ENCODE measurements at regions not wholly inside any gene's neighbourhood (a gene's known extent, or its start where the extent isn't known, plus 50 kb on each side); places are given as distances from the start of the nearest gene placed in this dataset.

DNA sequence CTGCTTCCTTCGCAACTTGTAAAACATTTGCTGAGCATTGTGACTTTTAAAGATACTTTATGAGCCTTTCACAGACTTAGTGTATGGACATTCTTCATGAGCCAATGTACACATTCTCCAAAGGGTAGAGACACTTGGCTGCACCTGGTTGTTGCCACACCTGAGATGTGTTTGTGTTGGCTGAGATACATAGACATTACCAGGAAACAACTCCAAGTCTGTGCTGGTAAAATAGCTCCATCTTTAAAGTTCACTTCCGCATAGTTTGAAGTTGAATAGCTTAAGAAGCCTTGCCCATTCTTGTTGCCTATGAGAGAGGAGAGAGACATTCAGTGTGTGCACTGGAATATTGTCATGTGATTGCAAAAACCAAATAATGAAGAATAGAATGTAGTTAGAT lies 538.3 kb upstream of the AMELY start:
- no peak for ATAC-seq (ENCODE audit: insufficient number of reproducible peaks, low FRiP score, low read depth)
- H3K9me3 ChIP-seq = no peaks in the 10 kb centered on the region
- no peak overlapping the region for H3K27ac ChIP-seq
- no peaks in the 10 kb centered on the region for H3K27me3 ChIP-seq (replicated peaks; ENCODE audit: insufficient read depth)
- H3K4me1 ChIP-seq (ENCODE audit: control insufficient read depth in 1 of 2, low read depth in 2 of 2) = no peaks in the 10 kb centered on the region
- TF ChIP-seq, protein P1, sequence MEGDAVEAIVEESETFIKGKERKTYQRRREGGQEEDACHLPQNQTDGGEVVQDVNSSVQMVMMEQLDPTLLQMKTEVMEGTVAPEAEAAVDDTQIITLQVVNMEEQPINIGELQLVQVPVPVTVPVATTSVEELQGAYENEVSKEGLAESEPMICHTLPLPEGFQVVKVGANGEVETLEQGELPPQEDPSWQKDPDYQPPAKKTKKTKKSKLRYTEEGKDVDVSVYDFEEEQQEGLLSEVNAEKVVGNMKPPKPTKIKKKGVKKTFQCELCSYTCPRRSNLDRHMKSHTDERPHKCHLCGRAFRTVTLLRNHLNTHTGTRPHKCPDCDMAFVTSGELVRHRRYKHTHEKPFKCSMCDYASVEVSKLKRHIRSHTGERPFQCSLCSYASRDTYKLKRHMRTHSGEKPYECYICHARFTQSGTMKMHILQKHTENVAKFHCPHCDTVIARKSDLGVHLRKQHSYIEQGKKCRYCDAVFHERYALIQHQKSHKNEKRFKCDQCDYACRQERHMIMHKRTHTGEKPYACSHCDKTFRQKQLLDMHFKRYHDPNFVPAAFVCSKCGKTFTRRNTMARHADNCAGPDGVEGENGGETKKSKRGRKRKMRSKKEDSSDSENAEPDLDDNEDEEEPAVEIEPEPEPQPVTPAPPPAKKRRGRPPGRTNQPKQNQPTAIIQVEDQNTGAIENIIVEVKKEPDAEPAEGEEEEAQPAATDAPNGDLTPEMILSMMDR (IDR thresholded peaks at IDR 0.05) = no peak
- no peak for DNase-seq (ENCODE audit: low spot score)
- no peaks in the 10 kb centered on the region for H3K36me3 ChIP-seq
- no peak overlapping the region for H3K4me3 ChIP-seq

DNA sequence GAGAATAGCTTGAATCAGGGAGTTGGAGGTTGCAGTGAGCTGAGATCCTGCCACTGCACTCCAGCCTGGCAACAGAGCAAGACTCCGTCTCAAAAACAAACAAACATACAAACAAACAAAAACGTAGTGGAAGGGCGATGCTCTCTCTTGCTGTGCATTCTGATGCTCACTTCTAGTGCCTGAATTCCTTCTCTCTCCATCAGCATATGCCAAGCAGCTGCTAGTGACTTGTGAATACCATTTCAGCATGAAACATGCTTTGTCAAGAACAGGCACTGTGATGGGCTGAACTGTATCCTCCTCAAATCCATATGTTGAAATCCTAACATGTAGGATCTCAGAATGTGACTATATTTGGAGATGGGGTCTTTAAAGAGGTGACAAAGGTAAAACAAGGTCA lies 537.1 kb upstream of the AMELY start:
- DNase-seq (ENCODE audit: low spot score) (no peak), ATAC-seq (ENCODE audit: insufficient number of reproducible peaks, low FRiP score, low read depth) (no peak)
- no peak overlapping the region for H3K27ac ChIP-seq
- TF ChIP-seq, protein P1 (IDR thresholded peaks at IDR 0.05) = no peak
- no peaks in the 10 kb centered on the region for H3K9me3 ChIP-seq
- no peaks in the 10 kb centered on the region for H3K36me3 ChIP-seq
- H3K4me3 ChIP-seq = no peak overlapping the region
- H3K4me1 ChIP-seq (ENCODE audit: control insufficient read depth in 1 of 2, low read depth in 2 of 2) = no peaks in the 10 kb centered on the region
- no peaks in the 10 kb centered on the region for H3K27me3 ChIP-seq (replicated peaks; ENCODE audit: insufficient read depth)

DNA sequence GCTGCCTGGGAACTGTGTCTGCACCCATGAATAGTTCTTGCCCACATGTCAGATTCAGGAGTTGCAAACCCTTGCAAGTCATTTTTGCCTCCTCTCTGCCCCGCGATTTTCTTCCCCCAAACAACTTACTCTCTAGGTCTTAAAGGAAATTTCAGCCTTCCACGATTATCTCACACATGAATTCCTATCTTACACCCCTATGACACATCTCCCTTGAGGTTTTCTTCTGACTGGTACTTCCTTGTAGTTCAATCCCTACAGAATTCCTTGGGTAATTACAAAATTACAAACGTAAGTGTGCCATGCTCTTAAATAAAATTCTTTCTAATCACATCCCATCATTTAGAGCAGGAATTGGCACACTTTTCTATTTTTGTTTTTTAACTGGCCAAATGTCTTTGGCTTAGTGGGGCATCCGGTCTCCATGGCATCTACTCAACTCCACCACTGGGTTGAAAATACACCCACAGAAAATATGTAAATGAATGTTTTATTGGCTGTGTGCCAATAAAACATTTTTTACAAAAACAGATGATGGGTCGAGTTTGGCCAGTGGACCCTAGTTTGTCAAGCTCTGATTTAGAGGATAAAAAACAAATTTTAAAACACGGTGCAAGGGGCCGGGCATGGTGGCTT lies 536.4 kb upstream of the AMELY start:
- TF ChIP-seq, protein P1 (IDR thresholded peaks at IDR 0.05) = no peak
- Histone ChIP-seq H3K27me3 (replicated peaks; ENCODE audit: insufficient read depth) (no peaks in the 10 kb centered on the region), H3K9me3 (no peaks in the 10 kb centered on the region), H3K27ac (no peak overlapping the region), H3K4me3 (no peak overlapping the region), H3K4me1 (ENCODE audit: control insufficient read depth in 1 of 2, low read depth in 2 of 2) (no peaks in the 10 kb centered on the region), H3K36me3 (no peaks in the 10 kb centered on the region)
- DNase-seq (ENCODE audit: low spot score) (no peak), ATAC-seq (ENCODE audit: insufficient number of reproducible peaks, low FRiP score, low read depth) (no peak)

DNA sequence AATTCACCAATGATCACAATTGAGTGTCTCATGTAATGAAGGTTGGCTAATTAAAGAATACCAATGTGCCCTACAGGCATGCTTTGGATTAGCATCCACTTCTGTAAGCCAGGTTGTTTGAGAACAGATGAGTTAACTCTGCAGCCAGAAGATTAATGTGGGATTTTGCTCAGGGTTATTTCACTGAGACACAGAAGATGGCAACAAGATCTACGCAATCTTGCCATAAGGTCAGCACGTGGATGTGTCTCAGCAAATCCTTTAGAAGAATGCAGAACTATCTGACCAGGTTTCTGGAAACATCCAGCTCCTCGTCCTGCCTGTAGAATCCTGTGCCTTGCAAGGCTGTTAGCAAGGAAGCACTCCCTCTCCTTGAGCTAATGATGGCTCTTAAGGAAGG lies 532.6 kb upstream of the AMELY start:
- Histone ChIP-seq H3K9me3 (no peaks in the 10 kb centered on the region), H3K4me3 (no peak overlapping the region), H3K4me1 (ENCODE audit: control insufficient read depth in 1 of 2, low read depth in 2 of 2) (no peaks in the 10 kb centered on the region), H3K27me3 (replicated peaks; ENCODE audit: insufficient read depth) (no peaks in the 10 kb centered on the region), H3K27ac (no peak overlapping the region), H3K36me3 (no peaks in the 10 kb centered on the region)
- TF ChIP-seq, protein P1 (IDR thresholded peaks at IDR 0.05) = no peak
- DNase-seq (ENCODE audit: low spot score) = no peak
- no peak for ATAC-seq (ENCODE audit: insufficient number of reproducible peaks, low FRiP score, low read depth)

DNA sequence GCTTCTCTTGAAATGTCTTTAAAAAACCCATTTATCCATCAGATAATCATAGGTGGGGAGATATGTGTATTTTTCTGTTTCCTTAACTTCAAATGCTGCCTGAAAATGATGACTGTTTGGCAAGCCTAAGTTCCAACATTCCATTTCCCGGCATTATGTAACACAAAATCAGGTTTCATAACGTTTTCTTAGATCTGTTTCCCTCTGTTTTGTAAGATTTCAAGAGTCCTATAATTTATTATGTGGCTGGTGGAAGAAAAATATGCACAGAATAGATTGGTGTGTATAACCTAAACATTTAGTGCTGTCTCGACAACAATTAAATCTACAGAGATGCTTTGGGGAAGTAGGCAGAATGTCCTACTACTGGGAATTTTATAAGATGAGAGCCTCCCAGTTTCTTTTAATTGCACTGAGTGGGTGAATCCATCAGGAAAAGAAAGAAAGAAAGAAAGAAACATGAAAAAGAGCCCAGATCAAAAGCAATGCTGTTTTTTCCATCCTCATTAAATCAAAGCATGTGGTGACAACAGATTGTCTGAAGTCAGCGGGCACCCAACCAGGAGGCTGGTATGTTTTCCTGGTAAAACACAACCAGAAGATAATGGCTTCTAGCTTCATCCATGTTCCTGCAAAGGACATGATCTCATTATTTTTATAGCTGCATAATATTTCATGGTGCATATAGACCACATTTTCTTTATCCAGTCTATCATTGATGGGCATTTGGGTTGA lies 529.4 kb upstream of the AMELY start:
- Histone ChIP-seq H3K36me3 (no peaks in the 10 kb centered on the region), H3K27ac (no peak overlapping the region), H3K4me3 (no peak overlapping the region), H3K27me3 (replicated peaks; ENCODE audit: insufficient read depth) (no peaks in the 10 kb centered on the region), H3K9me3 (no peaks in the 10 kb centered on the region), H3K4me1 (ENCODE audit: control insufficient read depth in 1 of 2, low read depth in 2 of 2) (no peaks in the 10 kb centered on the region)
- ATAC-seq (ENCODE audit: insufficient number of reproducible peaks, low FRiP score, low read depth) (no peak), DNase-seq (ENCODE audit: low spot score) (no peak)
- TF ChIP-seq, protein P1 (IDR thresholded peaks at IDR 0.05) = no peak
